AG04450 (cell line): ENCODE measurements at regions not wholly inside any gene's neighbourhood (a gene's known extent, or its start where the extent isn't known, plus 50 kb on each side); places are given as distances from the start of the nearest gene placed in this dataset.

ENCODE experiments used
- CTCF ChIA-PET: fragments of 300-600, 350-600 bp; formaldehyde crosslinking; extraction: SDS; loops from one replicate; lab custom pipeline; 2022; ENCODE audit warnings: antibody characterized with exemption, inconsistent platforms; lab: Charles Lee
- POLR2A ChIA-PET: fragments of 350-600 bp; formaldehyde crosslinking; extraction: SDS; loops from one replicate; lab custom pipeline; 2021; ENCODE audit warnings: antibody characterized with exemption, inconsistent platforms; lab: Yijun Ruan, JAX
- DNase-seq: peaks from one replicate; pipeline ENCODE4 v3.0.0-alpha.2; 2011; ENCODE audit warnings: low read depth, low spot score
- H3K27ac ChIP-seq: one replicate; pipeline ENCODE4 v1.5.1; 2012; ENCODE audit warnings: low read depth, low read length, control low read depth
- H3K27me3 ChIP-seq: one replicate; pipeline ENCODE4 v1.6.0; 2012; ENCODE audit warnings: low read length; ENCODE audit not compliant: control insufficient read depth, insufficient read depth
- H3K4me3 ChIP-seq: 2 replicates; pipeline ENCODE4 v1.5.1; 2011; ENCODE audit warnings: mild to moderate bottlenecking, low read depth, low read length, control low read depth
- H3K9me3 ChIP-seq: 2 replicates; pipeline ENCODE4 v1.5.1; 2012; ENCODE audit warnings: low read length; ENCODE audit not compliant: control insufficient read depth, insufficient read depth
- TF ChIP-seq, protein P1 (sequence below): IDR thresholded peaks from 2 replicates; pipeline ENCODE4 v1.5.1; 2011; ENCODE audit warnings: low read depth, low read length, control low read depth, inconsistent platforms

DNA sequence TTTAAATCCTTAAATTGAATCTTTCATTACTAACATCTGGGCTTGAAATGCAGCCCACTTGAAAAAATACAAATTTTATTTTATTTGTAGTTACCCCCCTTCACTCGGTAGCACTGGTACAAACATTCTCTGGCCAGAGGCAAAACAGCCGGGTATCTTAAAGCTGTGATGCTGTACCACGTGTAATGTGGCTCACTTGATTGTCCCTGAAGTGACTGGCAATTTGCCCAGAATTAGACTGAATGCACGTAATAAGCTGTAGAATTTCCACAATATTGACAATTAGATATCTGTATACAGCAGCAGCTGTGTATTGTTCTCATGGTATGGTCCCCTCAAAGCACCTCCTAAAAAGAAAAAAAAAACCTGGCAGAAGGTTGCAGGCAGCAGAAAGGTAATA, 192.8 kb upstream of the TBC1D5 start:
- no peak for DNase-seq
- H3K9me3 ChIP-seq, result no peaks in the 10 kb centered on the region
- ChIA-PET POLR2A (no interaction called here), CTCF (no interaction called here)
- no peaks in the 10 kb centered on the region for H3K27me3 ChIP-seq
- no peak overlapping the region for H3K4me3 ChIP-seq
- no peak overlapping the region for H3K27ac ChIP-seq
- TF ChIP-seq, protein P1, sequence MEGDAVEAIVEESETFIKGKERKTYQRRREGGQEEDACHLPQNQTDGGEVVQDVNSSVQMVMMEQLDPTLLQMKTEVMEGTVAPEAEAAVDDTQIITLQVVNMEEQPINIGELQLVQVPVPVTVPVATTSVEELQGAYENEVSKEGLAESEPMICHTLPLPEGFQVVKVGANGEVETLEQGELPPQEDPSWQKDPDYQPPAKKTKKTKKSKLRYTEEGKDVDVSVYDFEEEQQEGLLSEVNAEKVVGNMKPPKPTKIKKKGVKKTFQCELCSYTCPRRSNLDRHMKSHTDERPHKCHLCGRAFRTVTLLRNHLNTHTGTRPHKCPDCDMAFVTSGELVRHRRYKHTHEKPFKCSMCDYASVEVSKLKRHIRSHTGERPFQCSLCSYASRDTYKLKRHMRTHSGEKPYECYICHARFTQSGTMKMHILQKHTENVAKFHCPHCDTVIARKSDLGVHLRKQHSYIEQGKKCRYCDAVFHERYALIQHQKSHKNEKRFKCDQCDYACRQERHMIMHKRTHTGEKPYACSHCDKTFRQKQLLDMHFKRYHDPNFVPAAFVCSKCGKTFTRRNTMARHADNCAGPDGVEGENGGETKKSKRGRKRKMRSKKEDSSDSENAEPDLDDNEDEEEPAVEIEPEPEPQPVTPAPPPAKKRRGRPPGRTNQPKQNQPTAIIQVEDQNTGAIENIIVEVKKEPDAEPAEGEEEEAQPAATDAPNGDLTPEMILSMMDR, result no peak

DNA sequence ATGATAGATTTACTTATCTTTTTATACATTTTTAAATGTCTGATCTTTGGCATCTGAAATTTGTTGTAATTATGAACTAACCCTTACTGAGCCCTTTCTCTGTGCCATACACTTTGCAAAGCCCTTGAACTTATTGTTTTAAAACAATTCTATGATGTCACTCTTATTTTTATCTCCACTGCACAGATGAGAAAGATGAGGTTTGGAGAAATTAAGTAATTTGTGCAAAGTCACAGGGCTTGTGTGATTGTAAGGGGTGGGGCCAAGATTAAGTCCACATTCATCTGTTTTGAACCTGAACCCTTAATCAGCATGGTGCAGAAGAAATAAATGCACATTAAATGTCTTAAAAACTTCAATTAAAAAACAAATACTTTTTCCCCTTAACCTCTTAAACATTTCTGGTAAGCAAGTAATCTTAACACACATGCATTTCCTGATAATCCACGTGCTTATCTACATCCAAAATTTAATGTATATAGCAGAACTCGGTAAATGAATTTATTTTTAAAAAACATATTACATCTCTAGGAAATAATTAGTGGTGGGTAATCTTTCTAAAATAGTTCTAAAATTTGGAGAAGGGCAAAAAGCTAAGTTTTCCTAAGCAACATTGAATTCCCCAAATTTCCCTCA, 189.8 kb upstream of the TBC1D5 start:
- no peak overlapping the region for H3K27ac ChIP-seq
- no peaks in the 10 kb centered on the region for H3K9me3 ChIP-seq
- no peak for DNase-seq
- H3K27me3 ChIP-seq, result no peaks in the 10 kb centered on the region
- ChIA-PET POLR2A (no interaction called here), CTCF (no interaction called here)
- TF ChIP-seq, protein P1, result no peak
- no peak overlapping the region for H3K4me3 ChIP-seq

DNA sequence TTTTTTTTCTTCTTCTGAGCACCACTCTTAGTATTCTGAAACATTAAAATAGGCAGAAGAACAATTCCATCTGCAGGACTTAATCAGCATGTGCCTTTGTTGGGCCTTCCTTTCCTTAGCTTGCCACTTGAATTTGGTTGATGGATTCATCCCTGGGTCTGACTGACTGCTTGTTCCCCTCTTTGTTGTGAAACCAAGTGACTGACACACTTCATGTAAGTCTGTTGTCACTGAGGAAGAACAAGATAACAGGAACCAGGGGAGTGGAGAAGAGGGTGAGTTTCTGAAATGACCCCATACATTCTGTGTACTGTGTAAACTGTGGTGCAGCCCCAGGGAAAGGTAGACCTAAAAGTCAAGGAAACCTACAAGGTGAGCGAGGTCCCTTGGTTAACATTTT, 188.7 kb upstream of the TBC1D5 start:
- ChIA-PET CTCF (interaction anchor here (0.6 kb wide), 1 partner anchor 525 kb away, joined by 3 read pairs; no protein-coding TSS in a partner anchor), POLR2A (no interaction called here)
- TF ChIP-seq, protein P1, result no peak
- Histone ChIP-seq H3K4me3 (no peak overlapping the region), H3K27ac (no peak overlapping the region), H3K9me3 (no peaks in the 10 kb centered on the region), H3K27me3 (no peaks in the 10 kb centered on the region)
- no peak for DNase-seq

DNA sequence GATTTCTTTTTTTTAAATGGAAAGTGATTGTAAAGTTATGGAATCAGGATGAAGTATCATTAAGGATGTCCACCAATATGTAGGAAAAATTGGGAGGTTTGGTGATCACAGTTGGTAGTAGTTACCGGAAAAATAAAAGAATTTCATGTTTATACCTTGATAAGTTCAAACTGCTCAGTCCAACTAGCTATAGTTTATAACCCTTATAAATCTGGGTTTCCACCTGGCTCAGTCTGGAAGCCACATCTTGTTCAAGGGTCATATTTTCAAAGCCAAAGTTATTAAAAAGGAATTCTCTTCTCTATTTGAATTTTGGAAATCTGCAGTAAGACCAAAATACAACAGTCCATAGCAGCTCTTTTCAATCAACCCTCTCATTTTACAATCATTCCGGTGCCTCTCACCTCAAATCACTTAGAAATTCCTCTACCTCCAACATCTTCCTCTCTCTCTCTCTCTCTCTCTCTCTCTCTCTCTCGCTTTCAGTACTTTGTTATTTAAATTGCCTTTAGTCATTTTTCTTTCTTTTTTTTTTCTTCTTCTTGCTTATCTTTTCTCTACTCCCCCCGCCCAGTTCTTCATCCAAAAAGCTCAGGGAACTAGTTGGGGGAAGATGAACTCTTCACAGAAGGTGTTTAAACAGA, 186.2 kb upstream of the TBC1D5 start:
- CTCF ChIA-PET, result no interaction called here
- POLR2A ChIA-PET, result no interaction called here
- no peak overlapping the region for H3K4me3 ChIP-seq
- H3K9me3 ChIP-seq, result no peaks in the 10 kb centered on the region
- no peak for DNase-seq
- TF ChIP-seq, protein P1, result no peak
- H3K27ac ChIP-seq, result no peak overlapping the region
- no peaks in the 10 kb centered on the region for H3K27me3 ChIP-seq

DNA sequence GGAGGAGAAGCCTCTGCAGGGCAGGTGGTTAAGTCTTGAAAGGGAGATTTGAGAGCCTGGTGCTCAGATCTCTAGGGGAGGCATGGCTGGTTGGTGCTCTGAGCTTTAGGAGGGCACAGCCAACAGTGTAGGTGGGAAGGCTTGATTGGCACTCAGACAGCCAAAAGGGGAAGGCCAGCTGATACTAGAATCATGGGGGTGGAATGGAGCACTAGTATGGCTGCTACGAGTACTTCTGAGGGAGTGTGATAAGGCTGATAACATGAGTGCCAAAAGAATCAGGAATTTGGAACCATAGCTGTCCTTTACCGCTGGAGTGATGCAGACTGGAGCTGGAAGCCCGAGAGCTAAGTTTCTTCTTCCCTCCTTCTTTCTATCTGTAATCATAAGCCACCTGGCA, 184.6 kb upstream of the TBC1D5 start:
- H3K4me3 ChIP-seq, result no peak overlapping the region
- POLR2A ChIA-PET, result no interaction called here
- no peaks in the 10 kb centered on the region for H3K9me3 ChIP-seq
- TF ChIP-seq, protein P1, result no peak
- no peaks in the 10 kb centered on the region for H3K27me3 ChIP-seq
- CTCF ChIA-PET, result no interaction called here
- H3K27ac ChIP-seq, result no peak overlapping the region
- no peak for DNase-seq
